GM19328 (cell line): ENCODE measurements at regions not wholly inside any gene's neighbourhood (a gene's known extent, or its start where the extent isn't known, plus 50 kb on each side); places are given as distances from the start of the nearest gene placed in this dataset.
A peak's percentile ranks its signal among the peaks of the same experiment; 100 is the strongest.

ENCODE experiments used
- ATAC-seq: cut with Tn5 transposase; IDR thresholded peaks from one replicate; pipeline ENCODE4 v1.9.1; 2021; ENCODE audit warnings: mild to moderate bottlenecking, moderate library complexity; ENCODE audit not compliant: unreplicated experiment

DNA sequence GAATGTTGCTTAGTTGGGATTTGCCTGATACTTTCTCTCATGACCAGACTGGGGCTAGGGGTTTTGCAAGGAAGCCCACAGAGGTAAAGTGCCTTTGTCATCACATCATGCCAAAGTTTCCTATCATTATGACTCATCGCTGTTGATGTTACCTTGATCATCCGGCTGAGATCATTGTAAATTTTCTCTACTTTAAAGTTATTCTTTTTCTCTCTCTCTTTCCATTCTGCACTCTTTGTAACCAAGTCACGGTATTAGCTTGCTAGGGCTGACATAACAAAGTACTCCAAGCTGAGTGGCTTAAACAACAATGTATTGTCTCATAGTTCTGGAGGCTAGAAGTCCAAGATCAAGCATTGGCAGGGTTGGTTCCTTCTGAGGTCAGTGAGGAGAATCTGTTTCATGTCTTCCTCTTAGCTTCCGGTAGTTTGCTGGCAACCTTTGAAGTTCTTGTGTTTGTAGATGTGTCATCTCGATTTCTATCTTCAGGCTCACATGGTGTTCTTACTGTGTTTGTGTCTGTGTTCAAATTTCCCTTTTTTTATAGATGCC, 113.0 kb downstream of the DTHD1 start:
- no peak for ATAC-seq

DNA sequence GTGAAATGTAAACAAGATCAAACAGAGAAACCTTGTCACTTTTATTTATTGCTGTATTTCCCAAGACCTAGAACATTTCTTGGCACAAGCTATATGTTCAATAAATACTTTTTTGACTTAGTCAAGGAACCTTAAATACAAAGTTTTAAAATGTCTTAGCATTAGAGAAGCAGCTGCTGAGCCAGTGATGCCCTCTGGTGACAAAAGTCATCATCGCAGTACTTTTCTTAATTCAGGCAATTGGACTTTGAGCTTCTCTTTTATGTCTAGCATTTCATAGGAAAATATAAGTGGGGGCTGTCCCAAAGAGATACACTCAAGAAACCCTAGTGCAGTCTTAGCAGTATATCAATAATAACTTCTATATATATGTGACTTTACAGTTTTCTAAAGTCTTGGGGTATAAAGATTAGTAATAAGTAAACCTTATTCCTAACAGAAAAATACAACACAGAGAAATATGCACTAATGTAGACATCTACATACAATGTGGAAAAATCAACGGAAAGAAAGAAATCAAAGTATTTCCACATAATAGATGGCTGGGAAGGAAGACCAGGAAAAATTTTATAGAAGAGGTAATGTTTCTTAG, 118.4 kb downstream of the DTHD1 start:
- peak; percentile 74 for ATAC-seq

DNA sequence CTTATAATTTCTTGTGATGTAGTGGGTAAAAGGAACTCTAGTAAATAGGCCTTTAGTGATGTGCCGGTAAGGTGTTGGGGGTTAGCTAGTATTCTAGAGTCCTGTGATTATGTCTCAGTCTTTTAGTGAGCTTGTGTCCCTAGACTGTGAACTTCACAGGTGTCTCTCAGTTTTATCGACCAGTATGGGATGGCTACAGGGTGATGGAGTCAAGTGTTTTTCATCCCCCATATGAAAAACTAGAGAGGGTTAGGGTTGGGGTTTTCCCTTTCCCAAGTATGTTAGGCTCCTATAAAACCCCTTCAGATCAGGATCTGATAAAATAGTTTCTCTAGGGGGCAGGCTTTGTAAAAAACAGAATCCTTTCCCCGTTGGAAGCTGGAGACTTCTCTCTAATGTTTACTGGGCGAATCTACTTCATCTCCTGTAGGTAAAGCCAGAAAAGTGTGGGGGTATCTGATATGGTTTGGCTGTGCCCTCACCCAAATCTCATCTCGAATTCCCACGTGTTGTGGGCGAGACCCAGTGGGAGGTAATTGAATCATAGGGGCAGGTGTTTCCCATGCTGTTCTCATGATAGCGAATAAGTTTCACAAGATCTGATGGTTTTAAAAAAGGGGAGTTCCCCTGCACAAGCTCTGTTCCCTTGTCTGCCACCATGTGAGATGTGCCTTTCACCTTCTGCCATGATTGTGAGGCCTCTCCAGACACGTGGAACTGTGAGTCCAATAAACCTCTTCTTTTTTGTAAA, 120.8 kb downstream of the DTHD1 start:
- no peak for ATAC-seq

DNA sequence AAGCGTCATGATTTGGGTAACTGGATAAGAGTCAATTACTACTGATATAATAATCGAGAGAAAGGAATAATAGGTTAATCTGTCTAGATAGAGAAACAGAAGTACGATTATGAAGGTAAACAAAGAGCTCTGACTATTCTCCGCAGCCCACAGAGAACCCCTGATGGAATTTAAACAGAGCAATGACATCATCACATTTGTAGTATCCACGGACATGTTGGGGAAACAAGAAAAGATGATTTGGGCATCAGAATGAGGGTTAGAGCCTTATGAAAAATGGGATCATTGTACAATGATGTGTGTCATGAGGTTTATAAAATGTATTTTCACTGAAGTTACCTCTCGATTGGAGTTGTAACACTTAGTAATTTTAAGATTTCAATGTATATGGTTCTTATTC, 129.9 kb downstream of the DTHD1 start:
- no peak for ATAC-seq

DNA sequence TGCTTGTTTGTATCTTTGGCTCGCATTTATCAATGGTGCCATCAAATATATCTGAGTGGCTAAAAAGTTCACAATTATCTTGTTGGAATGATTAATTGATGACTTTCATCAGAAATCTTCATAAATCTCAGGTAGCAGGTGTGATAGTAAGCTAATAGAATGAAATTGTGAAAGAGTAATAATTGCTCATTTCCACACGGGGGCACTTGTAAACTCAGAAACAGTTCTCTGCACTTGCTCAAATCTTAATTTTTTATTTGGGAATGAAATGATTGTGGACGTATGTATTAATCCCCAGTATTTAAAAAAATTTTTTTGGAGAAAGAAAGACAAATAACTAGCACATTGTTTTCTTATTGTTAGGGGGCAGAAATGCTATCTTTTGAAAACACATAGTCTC, 132.8 kb downstream of the DTHD1 start:
- ATAC-seq, result no peak

DNA sequence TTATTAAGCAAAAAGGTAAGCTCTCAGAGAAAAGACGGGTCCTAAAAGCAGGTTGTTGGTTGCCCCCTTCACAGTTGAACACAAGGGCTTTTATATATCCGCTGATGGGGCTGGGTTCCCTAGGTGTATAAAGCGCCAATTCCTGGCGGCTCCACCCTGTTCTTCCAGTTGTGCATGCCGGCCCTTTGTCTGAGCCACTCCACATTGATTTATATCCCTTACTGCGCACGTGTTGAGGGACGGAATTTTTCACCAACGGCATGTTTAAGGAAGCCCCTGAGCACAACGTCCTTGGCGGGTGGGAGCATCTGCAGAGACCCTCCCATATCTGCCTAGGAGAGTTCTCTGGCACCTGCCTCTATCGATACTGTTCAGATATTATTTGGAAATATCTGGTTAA, 135.7 kb downstream of the DTHD1 start:
- no peak for ATAC-seq

DNA sequence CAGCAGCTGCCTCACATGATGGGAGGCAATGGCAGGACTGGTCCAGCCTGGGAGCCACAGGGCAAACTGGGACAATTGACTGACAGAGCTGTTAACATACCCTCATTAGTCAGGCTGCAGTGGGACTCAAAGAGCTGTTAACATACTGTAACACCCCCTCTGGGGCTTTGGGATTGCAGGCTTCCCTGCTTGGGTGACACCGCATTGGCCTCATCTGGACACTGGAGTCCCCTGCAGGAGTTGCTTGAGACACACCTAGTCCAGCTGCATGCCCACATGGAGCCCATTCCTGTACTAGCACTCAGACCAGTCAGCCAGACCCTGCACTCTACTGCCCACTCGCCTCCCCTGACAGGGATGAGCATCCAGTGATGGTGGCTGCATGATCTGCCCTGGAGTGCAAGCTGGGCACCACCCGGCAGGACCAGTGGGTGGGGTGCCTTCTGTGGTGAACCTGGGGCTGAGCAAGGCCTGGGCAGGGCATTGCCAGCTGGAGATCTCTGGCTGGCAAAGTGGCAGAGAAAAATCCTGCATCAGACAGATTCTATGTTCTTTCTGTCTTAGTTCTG, 138.8 kb downstream of the DTHD1 start:
- ATAC-seq, result no peak

DNA sequence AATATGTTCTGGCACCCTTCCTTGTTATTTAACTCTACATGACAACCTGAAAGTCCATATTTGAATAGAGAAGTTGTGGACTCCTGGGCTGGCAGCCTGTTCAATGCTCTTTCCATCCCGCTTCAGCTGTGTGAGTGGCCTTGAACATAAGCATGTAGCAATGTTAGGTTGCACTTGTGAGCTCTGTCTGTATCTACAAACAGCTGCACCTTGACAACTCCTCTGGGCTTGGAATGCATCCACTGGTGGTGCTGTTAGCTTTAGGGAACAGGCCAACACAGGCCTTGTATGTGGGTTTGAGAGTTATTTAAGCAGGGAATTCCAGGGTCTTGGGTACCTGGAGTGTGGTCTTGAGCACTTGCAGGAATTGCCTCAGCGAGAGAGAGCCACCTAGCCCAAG, 141.2 kb downstream of the DTHD1 start:
- ATAC-seq, result no peak

DNA sequence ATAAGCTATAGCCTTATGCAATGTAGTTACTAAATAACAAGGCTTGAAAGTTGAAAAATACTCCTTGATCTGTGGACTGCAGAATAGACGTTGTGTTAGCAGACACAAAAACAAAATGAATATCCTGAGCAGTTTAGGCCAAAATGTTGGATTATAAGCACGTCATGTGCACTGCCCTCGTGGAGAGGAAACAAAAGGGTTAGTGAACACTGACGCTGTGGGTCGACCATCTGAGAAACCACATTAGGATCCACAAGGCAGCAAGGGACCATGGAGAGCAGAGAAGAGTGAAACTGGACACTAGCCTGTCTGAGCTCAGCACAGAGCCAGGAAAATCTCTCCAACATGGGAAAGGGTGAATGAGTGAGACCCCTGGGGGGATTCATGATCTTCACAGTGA, 145.3 kb downstream of the DTHD1 start:
- ATAC-seq, result no peak

DNA sequence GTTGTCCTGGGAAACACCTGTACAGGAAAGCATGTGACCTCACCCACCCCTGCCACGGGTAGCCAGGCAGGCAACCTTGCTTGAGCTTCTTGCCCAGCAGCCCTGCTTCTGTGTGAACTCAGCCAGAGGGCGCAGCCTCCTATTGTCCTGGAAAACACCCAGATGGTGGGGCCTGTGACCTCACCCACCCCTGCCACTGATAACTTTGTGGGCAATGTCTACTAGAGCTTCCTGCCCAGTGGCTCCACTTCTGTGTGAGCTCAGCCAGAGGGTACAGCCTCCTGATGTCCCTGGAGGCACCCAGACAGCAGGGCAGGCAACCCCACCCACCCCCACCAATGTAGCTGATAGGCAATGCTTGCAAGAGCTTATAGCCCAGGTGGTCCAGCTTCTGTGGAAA, 146.3 kb downstream of the DTHD1 start:
- ATAC-seq, result no peak

DNA sequence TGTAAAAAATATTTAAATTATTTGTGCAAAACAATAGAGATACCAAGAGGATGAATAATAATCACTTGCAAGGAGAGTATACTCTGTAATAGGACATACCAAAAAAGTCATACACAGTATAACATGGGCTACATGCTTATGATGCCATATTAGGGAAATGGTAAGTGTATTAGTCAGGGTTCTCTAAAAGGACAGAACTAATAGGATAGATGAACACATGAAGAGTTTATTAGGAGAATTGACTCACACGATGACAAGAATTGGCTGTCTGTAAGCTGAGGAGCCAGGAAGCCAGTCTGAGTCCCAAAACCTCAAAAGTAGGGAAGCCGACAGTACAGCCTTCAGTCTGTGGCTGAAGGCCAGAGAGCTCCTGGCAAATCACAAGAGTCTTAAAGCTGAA, 151.2 kb downstream of the DTHD1 start:
- ATAC-seq, result no peak

DNA sequence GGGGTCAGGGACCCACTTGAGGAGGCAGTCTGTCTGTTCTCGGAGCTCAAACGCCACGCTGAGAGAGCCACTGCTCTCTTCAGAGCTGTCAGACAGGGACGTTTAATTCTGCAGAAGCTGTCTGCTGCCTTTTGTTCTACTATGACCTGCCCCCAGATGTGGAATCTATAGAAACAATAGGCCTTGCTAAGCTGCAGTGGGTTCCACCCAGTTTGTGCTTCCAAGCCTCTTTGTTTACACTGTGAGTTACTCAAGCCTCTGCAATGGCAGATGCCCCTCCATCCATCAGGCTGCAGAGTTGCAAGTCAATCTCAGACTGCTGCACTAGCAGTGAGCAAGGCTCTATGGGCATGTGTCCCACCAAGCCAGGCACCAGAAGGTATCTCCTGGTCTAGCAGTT, 158.1 kb downstream of the DTHD1 start:
- ATAC-seq, result no peak

DNA sequence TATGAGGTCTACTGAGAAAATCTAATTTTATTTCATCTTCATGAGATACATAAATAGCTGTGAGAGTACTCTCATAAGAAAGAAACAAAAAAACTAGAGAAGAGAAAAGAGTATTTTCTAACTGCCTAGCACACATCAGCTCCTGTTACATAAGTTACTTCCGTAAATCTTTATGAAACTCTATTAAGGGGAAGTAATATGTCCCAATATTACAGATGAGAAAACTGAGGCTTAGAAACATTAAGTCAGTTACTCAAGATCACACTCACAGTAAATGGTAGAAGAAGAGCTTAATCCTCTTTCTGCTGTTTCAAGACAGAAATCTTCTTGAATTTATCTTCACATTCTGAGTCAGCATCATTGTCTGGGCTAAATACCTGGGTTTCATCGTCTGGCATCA, 164.1 kb downstream of the DTHD1 start:
- ATAC-seq, result no peak

DNA sequence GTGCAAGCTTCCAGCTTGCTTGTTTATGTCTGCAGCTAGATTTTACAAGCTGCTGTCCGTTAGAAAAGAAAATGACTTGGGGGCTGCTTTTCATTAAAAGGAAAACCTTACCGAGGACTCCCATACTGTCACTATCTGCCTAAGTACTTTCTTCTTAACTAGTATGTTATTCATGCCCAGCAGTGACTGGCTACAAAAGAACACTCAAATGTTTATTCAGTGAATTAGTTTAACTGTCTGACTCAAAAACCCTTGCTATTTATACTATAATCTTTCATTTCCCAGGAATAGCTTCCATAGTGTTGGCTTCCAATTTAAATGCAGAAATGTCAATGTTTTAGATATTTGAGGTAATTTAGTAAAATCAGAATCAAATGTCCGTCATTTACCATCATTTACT, 164.9 kb downstream of the DTHD1 start:
- no peak for ATAC-seq

DNA sequence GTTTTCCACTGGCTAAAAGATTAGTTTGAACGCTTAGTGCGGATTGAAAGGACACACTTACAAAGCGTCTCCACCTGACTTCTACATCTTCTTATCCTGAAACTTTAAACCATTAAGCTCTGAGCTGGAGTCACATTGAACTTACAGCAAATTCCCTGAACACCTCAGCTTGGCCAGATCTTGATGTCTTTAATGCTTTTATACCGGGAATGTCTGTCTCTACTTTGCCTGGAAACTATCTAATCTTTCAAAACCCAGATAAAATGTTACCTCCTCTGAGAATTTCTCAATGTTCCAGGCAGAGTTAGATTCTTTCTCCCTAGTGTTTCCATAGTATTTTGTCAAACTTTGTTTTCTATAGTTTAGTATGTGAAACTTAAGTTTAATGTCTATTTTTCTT, 179.9 kb downstream of the DTHD1 start:
- no peak for ATAC-seq

DNA sequence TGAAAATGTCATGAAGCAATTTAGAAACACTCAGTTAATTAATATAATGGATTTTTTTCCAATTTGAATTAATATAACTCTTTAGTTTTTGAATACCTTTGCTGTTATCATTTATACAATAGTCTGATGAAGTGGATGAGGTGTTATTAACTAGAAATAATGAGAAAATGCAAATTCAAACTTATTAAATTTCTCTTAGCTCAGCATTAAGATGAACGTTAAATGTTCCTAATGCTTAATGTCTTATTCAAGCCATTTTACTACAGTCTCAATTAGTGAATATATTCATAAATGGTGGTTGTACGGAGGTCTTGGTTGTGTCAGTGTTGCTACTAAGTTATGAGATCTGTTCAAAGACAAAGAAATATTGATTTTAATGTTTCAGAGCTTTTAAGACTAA, 186.3 kb downstream of the DTHD1 start:
- no peak for ATAC-seq

DNA sequence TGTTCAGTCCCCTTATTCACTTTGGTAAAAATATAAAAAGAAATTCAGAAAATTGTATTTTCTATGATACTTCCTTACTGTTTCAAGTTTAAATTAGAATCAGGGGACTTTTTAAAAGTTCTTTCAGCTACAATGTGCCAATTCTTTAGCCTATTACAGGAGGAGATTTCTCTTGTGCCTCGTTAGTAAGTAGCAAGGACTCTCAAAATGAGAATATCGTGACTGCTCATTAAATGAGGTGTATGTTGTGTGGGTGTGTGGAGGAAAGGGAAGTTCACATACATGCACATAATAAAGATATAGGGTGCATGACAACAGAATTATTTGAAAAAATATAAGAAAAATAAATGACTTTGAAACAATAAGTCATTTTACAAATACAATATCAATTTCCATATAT, 190.5 kb downstream of the DTHD1 start:
- no peak for ATAC-seq

DNA sequence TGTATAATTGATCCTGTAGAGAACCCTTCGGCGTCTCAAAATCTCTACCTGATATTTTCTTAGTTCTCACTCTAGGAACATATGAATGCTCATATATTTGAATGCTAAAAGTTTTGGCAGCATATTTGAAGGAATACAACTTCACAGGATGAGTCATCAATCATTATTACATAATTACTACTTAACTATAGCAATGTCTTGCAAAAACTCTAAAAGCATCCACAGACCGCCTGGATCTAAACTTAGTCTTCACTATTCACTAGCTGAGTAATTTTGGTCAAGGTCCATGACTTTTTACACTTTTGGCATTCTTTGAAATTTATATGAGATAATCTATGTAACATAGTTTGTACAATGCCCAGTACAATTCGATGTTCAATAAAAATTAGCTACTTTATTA, 194.7 kb downstream of the DTHD1 start:
- ATAC-seq, result no peak

DNA sequence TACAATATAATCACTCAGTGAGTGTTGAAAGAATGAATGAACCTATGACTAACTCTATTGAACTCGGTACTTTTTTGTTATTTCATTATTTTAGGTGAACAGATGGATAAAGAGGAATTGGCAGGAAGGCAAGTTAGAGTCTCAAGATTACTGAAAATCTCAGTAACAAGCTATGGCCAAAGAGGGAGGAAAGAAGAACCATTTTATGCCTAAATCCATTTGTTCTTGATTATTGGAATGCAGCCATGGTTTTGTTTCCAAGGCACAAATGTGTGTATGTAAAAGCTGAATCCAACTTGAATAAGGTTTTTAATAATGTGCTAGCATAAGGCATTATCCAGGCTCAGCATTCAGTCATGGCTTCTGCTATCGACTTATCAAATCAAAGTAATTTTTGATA, 196.4 kb downstream of the DTHD1 start:
- ATAC-seq, result no peak

DNA sequence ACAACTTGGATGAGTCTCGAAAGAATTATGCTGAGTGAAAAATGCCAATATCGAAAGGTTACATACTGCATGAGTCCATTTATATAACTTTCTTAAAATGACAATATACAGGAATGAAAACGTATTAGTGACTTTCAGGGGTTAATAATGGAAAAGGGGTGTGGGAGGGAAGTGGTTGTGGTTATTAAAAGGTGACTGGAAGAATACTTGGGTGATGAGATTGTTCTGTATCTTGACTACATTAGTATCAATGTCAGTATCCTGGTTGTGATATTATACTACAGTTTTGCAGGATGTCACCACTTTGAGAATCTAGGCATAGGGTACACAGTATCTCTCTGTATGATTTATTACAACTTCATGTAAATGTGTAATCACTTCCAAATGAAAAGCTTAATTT, 204.5 kb downstream of the DTHD1 start:
- ATAC-seq, result no peak

DNA sequence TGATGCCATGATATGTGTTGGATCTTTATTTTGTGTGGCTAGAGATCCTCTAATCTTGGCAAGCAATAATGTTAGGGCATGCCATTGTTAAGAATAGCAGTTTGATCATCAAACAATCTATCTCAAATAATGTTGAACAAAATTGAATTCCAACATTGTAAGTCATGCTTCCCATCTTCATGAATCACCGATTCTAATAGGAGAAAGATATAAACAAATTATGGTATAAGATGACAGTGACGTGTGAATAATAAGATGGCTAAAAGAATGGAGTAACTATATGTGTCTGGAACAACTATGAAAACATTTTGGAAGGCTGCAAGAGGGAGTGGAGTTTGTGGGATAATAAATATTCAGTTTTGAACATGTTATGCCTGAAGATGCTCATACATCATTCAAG, 208.4 kb downstream of the DTHD1 start:
- ATAC-seq, result no peak

DNA sequence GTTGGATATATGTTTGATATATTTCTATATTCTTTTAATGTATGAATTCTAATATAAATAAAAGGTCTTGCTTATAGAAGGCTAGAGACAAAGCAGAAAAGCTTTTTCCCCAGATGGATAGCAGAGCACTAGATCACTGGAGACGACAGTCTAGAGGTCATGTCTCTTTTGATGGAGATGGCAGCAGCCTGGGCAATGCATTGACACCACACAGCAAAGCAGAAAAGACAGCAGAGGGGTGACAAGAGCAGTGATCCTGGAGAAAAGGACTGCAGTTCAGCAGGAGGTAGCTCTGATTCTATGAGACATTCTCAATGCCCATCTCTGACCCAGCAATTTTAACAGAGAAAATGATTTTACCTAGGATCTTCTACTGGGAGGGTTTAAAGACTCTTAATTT, 210.6 kb downstream of the DTHD1 start:
- no peak for ATAC-seq
